ENCODE measurements at regions not wholly inside any gene's neighbourhood (a gene's known extent, or its start where the extent isn't known, plus 50 kb on each side); places are given as distances from the start of the nearest gene placed in this dataset.

DNA sequence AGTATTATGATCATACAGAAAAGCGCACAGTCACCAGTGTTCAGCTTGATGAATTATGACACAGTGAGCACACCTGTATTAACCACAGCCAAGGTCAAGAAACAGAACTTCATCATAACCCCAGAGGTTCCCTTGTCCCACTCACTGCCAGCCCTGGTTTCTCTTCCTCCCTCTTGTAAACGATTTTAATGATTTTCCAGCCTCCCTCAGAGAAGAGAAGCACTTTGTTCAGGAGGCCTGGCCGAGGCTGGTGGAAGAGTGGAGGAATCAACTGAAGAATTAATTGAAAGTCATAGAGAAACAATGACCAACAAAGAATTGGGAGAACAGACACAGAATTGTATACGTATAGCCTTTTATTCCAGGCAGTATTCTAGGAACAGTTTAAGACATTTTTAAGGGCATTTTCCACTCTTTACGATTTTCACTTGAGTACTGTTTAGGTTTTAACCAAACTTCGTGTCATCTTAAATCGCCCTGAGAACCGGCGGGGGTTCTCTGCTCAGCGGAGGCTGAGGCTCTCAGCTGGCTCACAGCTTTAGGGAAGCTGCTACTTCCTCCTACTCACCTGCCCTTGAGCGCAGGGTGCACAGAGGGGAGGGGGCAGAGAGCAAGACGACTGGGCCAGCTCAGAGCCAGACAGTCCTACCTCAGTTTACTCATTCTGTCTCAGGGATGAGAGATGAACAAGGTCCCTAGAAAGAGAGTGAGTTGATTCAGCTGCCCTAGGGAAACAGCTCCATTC, 108.6 kb downstream of the AKAP11 start:
- CTCF ChIA-PET (ENCODE audit: low intra/inter-chr PET ratio, low total read pairs): no interaction called here
- 41% methylated on average over 12 of the region's 12 CpGs for WGBS (ENCODE audit: low lambda C conversion rate)
- no TSS peak for BruUV-seq (replicated peaks)
- no peak overlapping the region for H3K27ac ChIP-seq (ENCODE audit: extremely low read length, insufficient read depth, low read length)
- in situ Hi-C loops (cut with HindIII; ENCODE audit: extremely low pct_ligation_motif_present, low pct_unique_long_range_greater_than_20kb): no loop called here
- POLR2A ChIA-PET: no interaction called here
- TF ChIP-seq ZNF619 (CRISPR knock-in tag; IDR thresholded peaks at IDR 0.05) (no peak), CBX1 (IDR thresholded peaks at IDR 0.05; ENCODE audit: low read depth) (no peak), ZNF616 (CRISPR knock-in tag; IDR thresholded peaks at IDR 0.05; ENCODE audit: low read depth) (no peak), NR3C1 (CRISPR knock-in tag; IDR thresholded peaks at IDR 0.05) (no peak), PHF21A (CRISPR knock-in tag; IDR thresholded peaks at IDR 0.05) (no peak), GLI4 (CRISPR knock-in tag; IDR thresholded peaks at IDR 0.05; ENCODE audit: borderline replicate concordance) (no peak), LCORL (IDR thresholded peaks at IDR 0.05) (no peak), LCORL (CRISPR knock-in tag; IDR thresholded peaks at IDR 0.05) (no peak), ZNF589 (CRISPR knock-in tag; conservative IDR thresholded peaks at IDR 0.05) (no peak), RAD21 (CRISPR knock-in tag; IDR thresholded peaks at IDR 0.05) (no peak), TBX2 (CRISPR knock-in tag; IDR thresholded peaks at IDR 0.05; ENCODE audit: borderline replicate concordance) (no peak), NFE2L2 (IDR thresholded peaks at IDR 0.05; ENCODE audit: low read length) (no peak), PRPF4 (IDR thresholded peaks at IDR 0.05; ENCODE audit: low read depth, low read length, poor library complexity, severe bottlenecking) (no peak), GABPB1 (CRISPR knock-in tag; IDR thresholded peaks at IDR 0.05) (no peak), SMAD3 (CRISPR knock-in tag; IDR thresholded peaks at IDR 0.05) (no peak), SMAD9 (CRISPR knock-in tag; IDR thresholded peaks at IDR 0.05) (no peak), TEAD3 (CRISPR knock-in tag; optimal IDR thresholded peaks at IDR 0.05; ENCODE audit: borderline replicate concordance) (no peak), ZNF749 (CRISPR knock-in tag; IDR thresholded peaks at IDR 0.05; ENCODE audit: borderline replicate concordance) (no peak), ZSCAN21 (CRISPR knock-in tag; IDR thresholded peaks at IDR 0.05; ENCODE audit: borderline replicate concordance) (no peak)
- TF ChIP-seq, protein P1, sequence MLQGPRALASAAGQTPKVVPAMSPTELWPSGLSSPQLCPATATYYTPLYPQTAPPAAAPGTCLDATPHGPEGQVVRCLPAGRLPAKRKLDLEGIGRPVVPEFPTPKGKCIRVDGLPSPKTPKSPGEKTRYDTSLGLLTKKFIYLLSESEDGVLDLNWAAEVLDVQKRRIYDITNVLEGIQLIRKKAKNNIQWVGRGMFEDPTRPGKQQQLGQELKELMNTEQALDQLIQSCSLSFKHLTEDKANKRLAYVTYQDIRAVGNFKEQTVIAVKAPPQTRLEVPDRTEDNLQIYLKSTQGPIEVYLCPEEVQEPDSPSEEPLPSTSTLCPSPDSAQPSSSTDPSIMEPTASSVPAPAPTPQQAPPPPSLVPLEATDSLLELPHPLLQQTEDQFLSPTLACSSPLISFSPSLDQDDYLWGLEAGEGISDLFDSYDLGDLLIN (CRISPR knock-in tag; IDR thresholded peaks at IDR 0.05; ENCODE audit: borderline replicate concordance): no peak
- no peaks in the 10 kb centered on the region for H3K9me3 ChIP-seq (ENCODE audit: low read length)
- DNase-seq (ENCODE audit: low spot score) (no peak), FAIRE-seq (no peak), ATAC-seq (no peak)
- H3K4me3 ChIP-seq (replicated peaks in 1 of 3; ENCODE audit: insufficient read depth in 1 of 3, low read depth in 2 of 3, low read length in 3 of 3): no peak overlapping the region
- no peaks in the 10 kb centered on the region for H3K27me3 ChIP-seq (ENCODE audit: control insufficient read depth in 1 of 2, insufficient read depth in 2 of 2, low read length in 2 of 2)
- no peak overlapping the region for H3K4me2 ChIP-seq (ENCODE audit: low read depth, low read length)
- H4K20me1 ChIP-seq (ENCODE audit: insufficient read depth, low read length): no peaks in the 10 kb centered on the region
- H3K36me3 ChIP-seq (replicated peaks in 1 of 2; ENCODE audit: control insufficient read depth in 1 of 2, insufficient read depth in 2 of 2, low read length in 2 of 2): no peaks in the 10 kb centered on the region
- H3K79me2 ChIP-seq (ENCODE audit: insufficient read depth, low read length): no peaks in the 10 kb centered on the region
- no peak overlapping the region for H3K9ac ChIP-seq (ENCODE audit: insufficient read depth, low read depth, low read length)
- no peak overlapping the region for H2AFZ ChIP-seq (ENCODE audit: low read length)
- intact Hi-C loops (cut with micrococcal nuclease; ENCODE audit: unreplicated experiment): no loop called here
- no peaks in the 10 kb centered on the region for H3K4me1 ChIP-seq (ENCODE audit: insufficient read depth, low read length)

Measured in HepG2 (cell line).